HUES6 (cell line): ENCODE measurements at regions not wholly inside any gene's neighbourhood (a gene's known extent, or its start where the extent isn't known, plus 50 kb on each side); places are given as distances from the start of the nearest gene placed in this dataset.
"Not testable (repeated sequence)": the region's sequence is repeated elsewhere in the genome, so short reads cannot be mapped to it uniquely, and the experiment has no call there.

Source experiments
- H3K27ac ChIP-seq: 2 replicates; pipeline ENCODE4 v1.7.0; 2013; ENCODE audit warnings: low read depth, mild to moderate bottlenecking, low read length, inconsistent platforms
- H3K27me3 ChIP-seq: 2 replicates; pipeline ENCODE4 v1.6.1; 2013; ENCODE audit warnings: low read length; ENCODE audit not compliant: control insufficient read depth, insufficient read depth
- H3K36me3 ChIP-seq: 2 replicates; pipeline ENCODE4 v1.6.1; 2013; ENCODE audit warnings: low read length; ENCODE audit not compliant: control insufficient read depth, insufficient read depth
- H3K4me1 ChIP-seq: 2 replicates; pipeline ENCODE4 v1.6.1; 2013; ENCODE audit warnings: low read length; ENCODE audit not compliant: control insufficient read depth, insufficient read depth
- H3K4me3 ChIP-seq: 2 replicates; pipeline ENCODE4 v1.5.1; 2013; ENCODE audit warnings: low read depth, low read length
- H3K9ac ChIP-seq: one replicate; pipeline ENCODE4 v1.6.1; 2013; ENCODE audit warnings: mild to moderate bottlenecking, low read length
- H3K9me3 ChIP-seq: 2 replicates; pipeline ENCODE4 v1.6.1; 2013; ENCODE audit warnings: low read depth, low read length; ENCODE audit not compliant: control insufficient read depth, insufficient read depth

- Histone ChIP-seq H3K4me1 (no peaks in the 10 kb centered on the region), H3K9me3 (no peaks in the 10 kb centered on the region), H3K9ac (no peak overlapping the region), H3K36me3 (no peaks in the 10 kb centered on the region), H3K4me3 (no peak overlapping the region), H3K27ac (no peak overlapping the region), H3K27me3 (no peaks in the 10 kb centered on the region)
These were observed 1244.7 kb downstream of the STIM2 start for GRCh38 chr4:28105271-28105859.

DNA sequence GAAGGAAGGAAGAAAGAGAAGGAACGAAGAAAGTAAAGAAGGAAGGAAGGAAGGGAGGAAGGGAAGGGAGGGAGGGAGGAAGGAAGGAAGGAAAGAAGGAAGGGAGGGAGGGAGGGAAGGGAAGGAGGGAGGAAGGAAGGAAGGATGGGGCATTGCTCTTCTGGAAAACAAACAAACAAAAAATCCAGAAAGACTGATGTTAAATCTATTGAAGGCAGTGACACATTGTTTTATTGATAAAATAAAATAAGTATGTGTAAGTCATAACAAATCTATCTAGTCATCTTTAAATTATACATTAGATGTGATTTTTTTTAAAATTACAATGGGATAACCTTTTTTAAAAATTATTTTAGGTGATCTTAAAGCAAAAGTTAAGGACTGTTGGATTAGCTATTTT is 1245.5 kb downstream of the STIM2 start:
- Histone ChIP-seq H3K9me3 (no peaks in the 10 kb centered on the region), H3K4me3 (no peak overlapping the region), H3K27me3 (no peaks in the 10 kb centered on the region), H3K27ac (no peak overlapping the region), H3K36me3 (no peaks in the 10 kb centered on the region), H3K9ac (no peak overlapping the region), H3K4me1 (no peaks in the 10 kb centered on the region)

GRCh38 chr4:28109801-28110200 is 1249.2 kb downstream of the STIM2 start:
- no peak overlapping the region for H3K27ac ChIP-seq
- H3K9me3 ChIP-seq = no peaks in the 10 kb centered on the region
- H3K4me3 ChIP-seq = no peak overlapping the region
- no peak overlapping the region for H3K9ac ChIP-seq
- no peaks in the 10 kb centered on the region for H3K27me3 ChIP-seq
- no peaks in the 10 kb centered on the region for H3K36me3 ChIP-seq
- no peaks in the 10 kb centered on the region for H3K4me1 ChIP-seq

DNA sequence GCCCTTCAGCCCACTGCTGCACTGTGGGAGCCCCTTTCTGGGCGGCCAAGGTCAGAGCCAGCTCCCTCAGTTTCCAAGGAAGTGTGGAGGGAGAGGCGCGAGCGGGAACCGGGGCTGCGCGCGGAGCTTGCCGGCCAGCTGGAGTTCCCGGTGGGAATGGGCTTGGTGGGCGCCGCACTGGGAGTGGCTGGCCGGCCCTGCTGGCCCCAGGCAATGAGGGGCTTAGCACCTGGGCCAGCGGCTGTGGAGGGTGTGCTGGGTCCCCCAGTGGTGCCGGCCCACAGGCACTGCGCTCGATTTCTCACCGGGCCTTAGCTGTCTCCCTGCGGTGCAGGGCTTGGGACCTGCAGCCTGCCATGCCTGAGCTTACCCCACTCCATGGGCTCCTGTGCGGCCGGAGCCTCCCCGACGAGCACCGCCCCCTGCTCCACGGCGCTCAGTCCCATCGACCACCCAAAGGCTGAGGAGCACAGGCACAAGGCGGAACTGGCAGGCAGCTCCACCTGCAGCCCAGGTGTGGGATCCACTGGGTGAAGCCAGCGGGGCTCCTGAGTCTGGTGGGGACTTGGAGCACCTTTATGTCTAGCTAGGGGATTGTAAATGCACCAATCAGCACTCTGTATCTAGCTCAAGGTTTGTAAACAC is 1252.2 kb downstream of the STIM2 start:
- H3K4me3 ChIP-seq, H3K9ac ChIP-seq, H3K27me3 ChIP-seq, H3K4me1 ChIP-seq, H3K36me3 ChIP-seq, H3K9me3 ChIP-seq, H3K27ac ChIP-seq: not testable (repeated sequence)

GRCh38 chr4:28113586-28113985 is 1252.9 kb downstream of the STIM2 start:
- not testable (repeated sequence) for H3K9me3 ChIP-seq, H3K27me3 ChIP-seq, H3K4me1 ChIP-seq, H3K9ac ChIP-seq, H3K27ac ChIP-seq, H3K36me3 ChIP-seq, H3K4me3 ChIP-seq

DNA sequence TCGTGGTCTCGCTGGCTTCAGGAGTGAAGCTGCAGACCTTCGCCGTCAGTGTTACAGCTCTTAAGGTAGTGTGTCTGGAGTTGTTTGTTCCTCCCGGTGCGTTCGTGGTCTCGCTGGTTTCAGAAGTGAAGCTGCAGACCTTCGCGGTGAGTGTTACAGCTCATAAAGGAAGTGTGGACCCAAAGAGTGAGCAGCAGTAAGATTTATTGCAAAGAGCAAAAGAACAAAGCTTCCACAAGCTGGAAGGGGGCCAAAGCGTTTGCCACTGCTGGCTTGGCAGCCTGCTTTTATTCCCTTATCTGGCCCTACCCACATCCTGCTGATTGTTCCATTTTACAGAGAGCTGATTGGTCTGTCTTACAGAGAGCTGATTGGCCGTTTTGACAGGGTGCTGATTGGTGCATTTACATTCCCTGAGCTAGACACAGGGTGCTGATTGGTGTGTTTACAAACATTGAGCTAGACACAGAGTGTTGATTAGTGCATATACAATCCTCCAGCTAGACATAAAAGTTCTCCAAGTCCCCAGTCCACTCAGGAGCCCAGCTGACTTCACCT is 1256.0 kb downstream of the STIM2 start:
- not testable (repeated sequence) for H3K4me1 ChIP-seq, H3K27me3 ChIP-seq, H3K9ac ChIP-seq, H3K9me3 ChIP-seq, H3K36me3 ChIP-seq, H3K27ac ChIP-seq
- H3K4me3 ChIP-seq = peak overlapping the region; percentile 50; the same call in 1 of the 2 replicates

DNA sequence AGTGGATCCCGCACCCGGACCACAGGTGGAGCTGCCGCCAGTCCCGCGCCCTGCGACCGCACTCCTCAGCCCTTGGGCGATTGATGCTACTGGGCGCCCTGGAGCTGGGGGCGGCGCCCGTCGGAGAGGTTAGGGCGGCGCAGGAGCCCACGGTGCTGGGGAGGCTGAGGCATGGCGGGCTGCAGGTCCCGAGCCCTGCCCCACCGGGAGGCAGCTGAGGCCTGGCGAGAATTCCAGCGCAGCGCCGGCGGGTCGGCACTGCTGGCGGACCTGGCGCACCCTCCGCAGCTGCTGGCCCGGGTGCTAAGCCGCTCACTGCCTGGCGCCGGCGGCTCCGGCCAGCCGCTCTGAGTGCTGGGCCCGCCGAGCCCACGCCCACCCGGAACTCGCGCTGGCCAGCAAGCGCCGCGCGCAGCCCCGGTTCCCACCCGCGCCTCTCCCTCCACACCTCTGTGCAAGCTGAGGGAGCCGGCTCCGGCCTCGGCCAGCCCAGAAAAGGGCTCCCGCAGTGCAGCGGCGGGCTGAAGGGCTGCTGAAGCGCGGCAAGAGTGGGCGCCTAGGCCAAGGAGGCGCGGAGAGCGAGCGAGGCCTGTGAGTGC is 1256.5 kb downstream of the STIM2 start:
- Histone ChIP-seq H3K27ac (no peak overlapping the region), H3K4me1 (no peaks in the 10 kb centered on the region), H3K9ac (no peak overlapping the region), H3K4me3 (peak overlapping the region; percentile 50), H3K9me3 (0 out of 2 replicates have a peak, but pooled peaks cover 3% of the 10 kb centered on the region), H3K27me3 (no peaks in the 10 kb centered on the region), H3K36me3 (no peaks in the 10 kb centered on the region)

GRCh38 chr4:28146191-28146590 is 1285.5 kb downstream of the STIM2 start:
- Histone ChIP-seq H3K4me1 (no peaks in the 10 kb centered on the region), H3K9me3 (no peaks in the 10 kb centered on the region), H3K9ac (no peak overlapping the region), H3K36me3 (no peaks in the 10 kb centered on the region), H3K4me3 (no peak overlapping the region), H3K27ac (no peak overlapping the region), H3K27me3 (no peaks in the 10 kb centered on the region)

DNA sequence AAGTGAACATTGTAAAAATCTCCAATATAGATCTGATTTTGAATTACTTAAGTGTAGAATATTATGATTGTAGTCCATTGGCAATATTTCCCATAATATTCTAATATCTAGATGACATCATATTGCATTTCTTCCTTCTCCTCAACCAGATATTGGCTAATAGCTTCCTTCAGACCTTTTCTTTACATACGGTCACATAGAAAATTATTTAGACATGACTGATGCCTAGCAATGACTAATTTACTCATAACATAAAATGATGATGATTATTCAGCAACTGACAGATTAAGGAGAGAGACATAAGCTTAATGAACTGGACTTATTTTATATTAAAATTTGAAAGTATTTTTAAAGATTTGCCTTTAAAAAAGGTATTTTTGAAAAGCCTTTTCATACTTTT is 1287.6 kb downstream of the STIM2 start:
- Histone ChIP-seq H3K27ac (no peak overlapping the region), H3K4me3 (no peak overlapping the region), H3K9me3 (no peaks in the 10 kb centered on the region), H3K9ac (no peak overlapping the region), H3K27me3 (no peaks in the 10 kb centered on the region), H3K36me3 (no peaks in the 10 kb centered on the region), H3K4me1 (no peaks in the 10 kb centered on the region)

- no peaks in the 10 kb centered on the region for H3K36me3 ChIP-seq
- H3K9me3 ChIP-seq = no peaks in the 10 kb centered on the region
- no peak overlapping the region for H3K9ac ChIP-seq
- H3K4me3 ChIP-seq = no peak overlapping the region
- no peak overlapping the region for H3K27ac ChIP-seq
- H3K27me3 ChIP-seq = no peaks in the 10 kb centered on the region
- H3K4me1 ChIP-seq = no peaks in the 10 kb centered on the region
These were observed 1289.1 kb downstream of the STIM2 start for GRCh38 chr4:28149762-28150161.

DNA sequence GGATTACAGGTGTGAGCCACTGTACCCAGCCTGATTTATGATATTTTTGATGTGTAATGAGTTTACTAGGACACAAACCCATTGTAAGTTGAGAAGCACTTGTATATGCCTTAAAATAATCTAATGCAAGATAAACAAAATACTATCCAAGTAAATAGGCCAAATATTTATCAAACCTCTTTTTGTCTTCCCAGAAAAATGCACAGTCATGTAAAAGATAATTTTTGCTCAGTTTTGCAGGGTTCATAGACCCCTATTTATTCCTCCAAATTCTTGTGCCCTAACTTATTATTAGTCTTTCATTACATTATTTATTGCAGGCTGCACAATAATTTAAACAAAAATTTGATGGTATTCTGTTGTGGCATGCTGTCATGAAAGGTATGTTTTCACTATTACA is 1290.7 kb downstream of the STIM2 start:
- H3K4me3 ChIP-seq = no peak overlapping the region
- H3K27ac ChIP-seq = no peak overlapping the region
- H3K36me3 ChIP-seq = no peaks in the 10 kb centered on the region
- H3K9me3 ChIP-seq = no peaks in the 10 kb centered on the region
- H3K9ac ChIP-seq = no peak overlapping the region
- H3K27me3 ChIP-seq = no peaks in the 10 kb centered on the region
- H3K4me1 ChIP-seq = no peaks in the 10 kb centered on the region
